GM18498 (cell line): ENCODE measurements at regions not wholly inside any gene's neighbourhood (a gene's known extent, or its start where the extent isn't known, plus 50 kb on each side); places are given as distances from the start of the nearest gene placed in this dataset.
"Not testable (repeated sequence)": the region's sequence is repeated elsewhere in the genome, so short reads cannot be mapped to it uniquely, and the experiment has no call there.

ENCODE experiments used
- ATAC-seq: cut with Tn5 transposase; IDR thresholded peaks from one replicate; pipeline ENCODE4 v1.9.1; 2021; ENCODE audit warnings: mild to moderate bottlenecking, moderate library complexity; ENCODE audit not compliant: unreplicated experiment

DNA sequence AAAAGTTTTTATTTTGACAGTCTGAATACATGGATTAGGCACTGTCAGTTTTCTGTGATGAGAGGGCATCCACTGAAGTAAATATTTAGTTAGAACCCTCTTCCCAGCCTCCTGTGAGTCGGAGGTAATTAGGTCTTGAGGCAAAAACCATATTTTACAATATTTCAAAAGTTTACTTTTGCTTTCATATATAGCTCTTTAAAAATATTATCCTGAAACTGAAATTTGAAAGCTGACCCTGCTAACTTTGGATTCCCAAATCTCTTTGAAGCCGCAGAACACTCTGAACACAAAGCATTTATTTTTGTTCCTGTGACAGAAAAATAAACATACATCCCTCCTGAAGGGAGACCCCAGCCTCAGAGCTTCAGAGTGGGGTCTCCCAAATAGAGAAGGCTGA lies 317.4 kb downstream of the KIF20B start:
- ATAC-seq: no peak

DNA sequence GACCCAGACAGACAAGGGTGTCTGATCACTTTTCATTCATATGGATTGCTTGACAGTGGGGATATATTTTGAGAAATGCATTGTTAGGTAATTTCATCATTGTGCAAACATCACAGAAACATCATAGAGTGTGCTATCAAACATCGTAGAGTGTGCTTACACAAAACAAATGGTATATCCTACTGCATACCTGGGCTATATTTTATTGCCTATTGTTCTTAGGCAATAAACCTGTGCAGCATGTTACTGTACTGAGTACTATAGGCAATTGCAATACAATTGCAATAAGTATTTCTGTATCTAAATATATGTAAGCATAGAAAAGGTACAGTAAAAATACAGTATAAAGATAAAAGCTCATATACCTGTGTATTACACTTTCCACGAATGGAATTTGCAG lies 319.1 kb downstream of the KIF20B start:
- no peak for ATAC-seq

DNA sequence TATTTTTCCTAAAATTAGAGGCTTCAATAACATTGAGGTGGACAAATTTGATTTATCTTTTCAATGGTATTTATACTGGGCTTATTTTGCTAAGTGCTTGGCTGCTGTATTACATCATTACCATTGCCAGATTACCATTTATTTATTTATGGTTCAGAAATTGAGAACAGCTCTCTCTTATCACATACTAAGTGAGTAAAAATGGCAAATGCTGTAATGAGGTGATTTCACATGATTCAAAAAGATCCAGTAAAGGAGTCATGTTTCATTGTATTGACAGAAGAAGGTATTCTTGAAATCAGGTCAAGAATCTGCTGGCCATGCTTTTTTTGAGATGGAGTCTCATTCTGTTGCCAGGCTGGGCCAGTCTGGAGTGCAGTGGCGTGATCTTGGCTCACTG lies 322.6 kb downstream of the KIF20B start:
- ATAC-seq: no peak

DNA sequence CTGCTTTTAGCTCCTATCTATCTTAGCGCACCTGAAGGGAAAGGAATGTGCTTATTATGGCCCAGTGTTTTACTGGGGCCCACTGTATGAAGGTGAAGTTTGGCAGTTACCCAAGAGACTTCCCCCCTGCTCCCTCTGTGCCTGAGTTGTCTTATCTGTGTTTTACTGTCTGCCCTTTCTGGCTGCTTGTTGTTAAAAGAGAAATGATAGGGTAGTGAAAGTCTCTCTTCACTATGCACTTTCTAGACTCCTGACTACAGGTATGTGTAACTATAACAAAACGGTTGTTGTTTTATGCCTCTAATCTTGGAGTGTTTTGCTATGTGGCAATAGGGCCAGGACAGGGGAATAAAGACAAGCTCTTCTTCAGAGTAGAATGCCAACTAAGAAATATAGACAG lies 326.9 kb downstream of the KIF20B start:
- ATAC-seq: no peak

DNA sequence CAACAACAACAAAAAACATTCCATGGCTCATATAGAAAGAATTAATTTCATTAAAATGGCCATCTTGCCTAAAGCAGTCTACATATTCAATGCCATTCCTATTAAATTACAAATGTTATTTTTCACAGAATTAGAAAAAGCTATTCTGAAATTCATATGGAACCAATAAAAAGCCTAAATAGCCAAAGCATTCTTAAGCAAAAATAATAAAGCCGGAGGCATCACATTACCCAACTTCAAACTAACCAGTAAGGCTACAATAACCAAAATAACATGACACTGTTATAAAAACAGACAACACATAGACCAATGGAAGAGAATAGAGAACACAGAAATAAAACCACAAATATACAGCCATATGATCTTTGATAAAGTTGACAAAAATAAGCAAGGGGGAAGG lies 330.4 kb downstream of the KIF20B start:
- ATAC-seq: no peak

DNA sequence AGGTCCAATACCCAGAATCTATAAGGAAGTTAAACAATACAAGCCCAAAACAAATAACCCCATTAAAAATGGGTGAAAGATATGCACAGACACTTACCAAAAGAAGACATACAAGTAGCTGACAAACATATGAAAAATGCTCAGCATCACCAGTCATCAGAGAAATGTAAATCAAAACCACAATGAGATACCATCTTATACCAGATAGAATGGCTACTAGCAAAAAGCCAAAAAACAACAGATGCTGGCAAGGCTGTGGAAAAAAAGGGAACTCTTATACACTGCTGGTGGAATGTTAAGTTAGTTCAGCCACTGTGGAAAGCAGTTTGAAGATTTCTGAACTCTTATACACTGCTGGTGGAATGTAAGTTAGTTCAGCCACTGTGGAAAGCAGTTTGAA lies 331.1 kb downstream of the KIF20B start:
- no peak for ATAC-seq

DNA sequence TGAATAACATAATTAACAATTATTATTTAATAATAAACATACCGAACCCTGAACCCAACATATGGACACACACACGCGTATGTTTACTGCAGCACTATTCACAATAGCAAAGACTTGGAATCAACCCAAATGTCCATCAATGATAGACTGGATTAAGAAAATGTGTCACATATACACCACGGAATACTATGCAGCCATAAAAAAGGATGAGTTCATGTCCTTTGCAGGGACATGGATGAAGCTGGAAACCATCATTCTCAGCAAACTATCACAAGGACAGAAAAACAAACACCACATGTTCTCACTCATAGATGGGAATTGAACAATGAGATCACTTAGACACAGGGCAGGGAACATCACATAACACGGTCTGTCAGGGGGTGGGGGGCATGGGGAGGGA lies 333.5 kb downstream of the KIF20B start:
- ATAC-seq: not testable (repeated sequence)

DNA sequence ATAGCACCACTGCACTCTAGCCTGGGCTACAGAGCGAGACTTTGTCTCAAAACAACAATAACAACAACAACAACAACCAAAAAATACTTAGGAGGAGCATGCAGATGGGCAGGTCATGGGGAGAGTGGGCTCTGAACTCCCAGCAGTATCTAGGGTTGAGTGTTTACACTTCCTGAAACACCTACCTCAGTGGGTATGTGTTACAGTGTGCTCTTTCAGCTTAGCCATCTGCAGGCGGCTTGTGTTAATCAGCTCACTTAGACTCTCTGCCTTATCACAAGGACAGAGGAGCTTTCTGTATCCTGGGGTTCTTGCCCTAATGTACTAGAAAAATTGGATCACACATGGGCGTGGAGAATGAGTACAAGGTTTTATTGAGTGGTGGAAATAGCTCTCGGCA lies 340.2 kb downstream of the KIF20B start:
- no peak for ATAC-seq

DNA sequence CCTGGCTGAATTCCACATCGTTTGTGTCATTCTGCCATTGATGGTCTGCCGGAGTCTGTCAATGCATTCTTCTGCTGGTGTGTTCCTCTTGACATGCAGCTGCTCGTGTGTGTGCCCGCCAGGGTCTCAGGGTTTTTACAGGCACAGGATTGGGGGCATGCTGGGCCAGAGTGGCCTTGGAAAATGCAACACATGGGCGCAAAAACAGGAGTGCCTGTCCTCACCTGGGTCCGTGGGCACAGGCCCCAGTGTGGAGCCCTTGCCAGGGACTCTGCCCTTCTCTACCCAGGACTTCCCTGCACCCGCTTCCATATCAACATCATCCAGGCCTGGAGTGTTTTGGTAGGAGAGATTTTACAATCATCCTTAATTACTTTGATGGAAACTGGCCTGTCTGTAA lies 340.7 kb downstream of the KIF20B start:
- no peak for ATAC-seq

DNA sequence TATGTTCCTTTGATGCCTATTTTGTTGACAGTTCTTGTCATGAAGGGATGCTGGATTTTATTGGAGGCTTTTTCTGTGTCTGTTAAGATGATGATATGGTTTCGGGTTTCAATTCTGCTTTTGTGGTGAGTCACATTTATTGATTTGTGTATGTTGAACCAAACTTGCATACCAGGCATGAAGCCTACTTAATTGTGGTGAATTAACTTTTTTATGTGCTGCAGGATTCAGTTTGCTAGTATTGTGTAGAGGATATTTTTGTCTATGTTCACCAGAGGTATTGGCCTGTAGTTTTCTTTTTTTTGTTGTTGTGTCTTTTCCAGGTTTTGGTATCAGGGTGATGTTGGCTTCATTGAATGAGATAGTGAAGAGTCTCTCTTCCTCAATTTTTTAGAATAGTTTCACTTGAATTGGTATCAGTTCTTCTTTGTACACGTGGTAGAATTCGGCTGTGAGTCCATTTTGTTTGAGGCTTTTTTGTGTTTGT lies 345.9 kb downstream of the KIF20B start:
- peak; percentile 85 for ATAC-seq

DNA sequence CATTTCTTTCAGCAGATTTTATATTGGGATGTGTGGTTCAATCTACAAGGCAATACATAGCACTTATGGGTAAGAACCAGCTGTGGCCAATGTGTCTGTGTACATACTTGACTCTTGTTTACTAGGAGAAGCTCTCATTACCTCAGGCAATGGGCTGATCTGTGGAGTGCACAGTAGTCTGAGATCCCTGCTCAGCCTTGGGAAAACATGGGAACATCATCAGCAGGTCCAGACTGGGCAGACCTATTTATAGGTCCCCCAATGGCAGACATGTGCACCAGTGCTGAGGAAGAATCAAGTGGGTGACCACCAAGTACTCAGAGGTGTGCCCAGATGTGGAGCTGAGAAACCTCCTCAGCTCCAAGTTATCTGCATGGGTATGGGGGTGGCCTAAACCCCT lies 349.7 kb downstream of the KIF20B start:
- peak; percentile 4 for ATAC-seq

DNA sequence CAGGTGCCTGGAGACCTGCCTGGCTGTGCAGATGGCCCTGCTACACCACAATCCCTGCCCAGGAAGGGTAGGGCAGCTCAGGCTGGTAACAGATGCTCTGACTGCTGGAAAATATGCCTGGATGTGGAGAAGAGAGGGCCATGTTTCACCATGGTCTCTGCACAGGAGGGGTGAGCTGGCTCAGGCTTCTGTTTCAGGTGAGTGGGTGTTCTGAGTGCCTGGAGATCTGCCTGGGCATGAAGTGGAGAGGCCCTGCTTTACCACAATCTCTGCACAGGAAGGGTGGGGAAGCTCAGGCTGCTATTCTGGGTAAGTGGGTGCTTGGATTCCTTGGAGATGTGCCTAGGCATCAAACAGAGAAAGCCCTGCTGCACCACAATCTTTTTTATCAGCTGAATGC lies 350.1 kb downstream of the KIF20B start:
- ATAC-seq: peak; percentile 39

DNA sequence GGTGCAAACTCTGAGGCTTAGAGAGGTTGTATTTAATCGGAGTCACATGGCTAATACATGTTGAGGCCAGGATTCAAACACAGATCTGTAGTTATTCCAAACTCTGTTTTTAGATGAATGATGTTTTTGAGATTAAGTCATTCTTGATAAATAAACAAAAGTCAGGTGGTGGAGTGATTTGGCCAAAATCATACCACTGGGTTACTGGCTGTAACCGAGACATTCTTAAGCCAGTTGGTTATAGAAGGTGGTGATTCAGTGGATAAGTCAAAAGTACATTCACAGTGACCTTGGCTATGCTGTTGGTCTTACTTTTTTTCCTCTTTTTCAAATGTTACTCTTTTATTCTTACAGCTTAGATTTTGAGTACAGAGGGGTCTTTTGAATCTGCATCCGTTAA lies 361.4 kb downstream of the KIF20B start:
- ATAC-seq: no peak

DNA sequence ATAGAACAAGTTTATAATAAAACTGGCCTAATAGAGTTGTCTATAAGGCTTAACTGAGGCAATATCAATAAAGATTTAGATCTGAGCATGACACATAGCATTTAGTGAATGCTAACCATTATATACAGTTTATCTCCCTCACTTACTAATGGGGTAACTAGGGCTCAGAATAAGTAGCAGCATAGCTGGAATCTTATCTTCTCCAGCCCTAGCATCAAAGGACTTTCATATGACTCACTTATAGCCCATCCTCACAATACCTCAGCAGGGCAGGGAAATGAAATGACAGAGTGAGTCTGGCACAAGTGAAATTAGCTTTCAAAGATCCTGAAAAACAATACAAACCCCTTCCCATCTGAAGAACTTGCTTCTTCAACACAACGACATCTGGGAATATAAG lies 362.9 kb downstream of the KIF20B start:
- ATAC-seq: no peak

DNA sequence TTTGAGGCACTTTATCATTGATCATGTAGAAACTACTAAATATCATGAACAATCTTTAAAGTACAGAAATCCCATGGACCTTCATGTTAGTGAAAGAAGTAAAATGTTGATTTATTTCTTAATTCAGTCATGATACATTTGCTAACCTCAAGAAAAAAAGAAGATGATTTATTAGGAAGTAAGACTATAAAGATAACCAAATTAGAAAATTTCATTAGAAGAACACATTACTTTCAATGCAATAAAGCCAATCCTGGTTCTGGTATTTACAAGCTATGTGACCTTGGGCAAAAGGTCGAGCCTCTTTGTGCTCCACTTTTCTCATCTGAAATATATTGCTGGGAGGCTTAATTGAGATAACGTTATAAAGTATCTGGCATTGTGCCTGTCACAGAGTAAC lies 365.0 kb downstream of the KIF20B start:
- ATAC-seq: no peak

DNA sequence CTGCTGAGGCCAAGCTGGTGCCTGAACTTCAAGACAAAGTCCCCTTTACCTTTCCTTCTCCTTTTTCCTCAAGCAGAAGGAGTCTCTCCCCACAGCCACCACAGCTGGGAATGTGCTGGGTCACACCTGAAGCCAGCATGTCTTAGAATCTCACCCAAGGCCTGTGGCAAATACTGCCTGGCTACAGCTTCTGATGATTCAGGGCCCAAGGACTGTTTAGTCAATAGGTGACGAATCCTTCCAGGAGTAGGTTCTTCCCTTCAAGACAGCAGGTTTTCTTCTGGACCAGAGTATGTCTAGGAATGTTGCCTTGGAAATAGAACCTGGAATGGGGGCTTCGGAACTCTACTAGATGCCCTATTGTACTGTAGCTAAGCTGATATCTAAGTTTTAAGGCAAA lies 374.6 kb downstream of the KIF20B start:
- ATAC-seq: no peak

DNA sequence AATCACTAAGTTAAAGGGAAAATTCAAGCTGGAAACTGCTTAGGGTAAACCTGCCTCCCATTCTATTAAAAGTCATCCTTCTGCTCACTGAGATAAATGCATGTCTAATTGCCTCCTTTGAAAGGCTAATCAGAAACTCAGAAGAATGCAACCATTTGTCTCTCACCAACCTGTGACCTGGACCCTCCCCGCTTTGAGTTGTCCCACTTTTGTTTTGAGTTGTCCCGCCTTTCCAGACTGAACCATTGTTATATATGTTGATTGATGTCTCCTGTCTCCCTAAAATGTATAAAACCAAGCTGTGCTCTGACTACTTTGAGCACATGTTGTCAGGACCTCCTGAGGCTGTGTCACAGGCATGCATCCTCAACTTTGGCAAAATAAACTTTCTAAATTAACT lies 378.4 kb downstream of the KIF20B start:
- no peak for ATAC-seq

DNA sequence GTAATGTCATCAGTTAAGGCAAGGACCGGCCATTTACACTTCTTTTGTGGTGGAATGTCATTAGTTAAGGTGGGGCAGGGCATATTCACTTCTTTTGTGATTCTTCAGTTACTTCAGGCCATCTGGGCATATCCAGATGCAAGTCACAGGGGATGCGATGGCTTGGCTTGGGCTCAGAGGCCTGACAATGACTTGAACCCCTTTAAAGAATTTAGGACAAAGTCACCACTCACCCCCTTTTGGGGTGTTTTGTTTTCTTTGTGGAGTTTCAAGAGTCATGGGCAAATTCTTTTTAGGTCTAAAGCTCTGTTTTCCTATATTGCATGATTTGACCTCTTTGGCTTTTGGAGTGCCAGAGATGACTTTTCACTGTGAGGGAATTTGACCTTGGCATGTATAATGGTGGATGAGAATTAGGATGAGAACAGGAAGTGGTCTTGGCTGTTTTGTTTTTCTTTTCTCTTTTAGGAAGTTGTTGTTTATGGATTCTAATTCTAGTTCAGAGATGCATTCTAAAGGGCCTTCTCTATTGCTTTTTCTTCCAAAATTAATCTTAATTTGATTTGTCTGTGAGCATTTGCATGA lies 385.3 kb downstream of the KIF20B start:
- not testable (repeated sequence) for ATAC-seq

DNA sequence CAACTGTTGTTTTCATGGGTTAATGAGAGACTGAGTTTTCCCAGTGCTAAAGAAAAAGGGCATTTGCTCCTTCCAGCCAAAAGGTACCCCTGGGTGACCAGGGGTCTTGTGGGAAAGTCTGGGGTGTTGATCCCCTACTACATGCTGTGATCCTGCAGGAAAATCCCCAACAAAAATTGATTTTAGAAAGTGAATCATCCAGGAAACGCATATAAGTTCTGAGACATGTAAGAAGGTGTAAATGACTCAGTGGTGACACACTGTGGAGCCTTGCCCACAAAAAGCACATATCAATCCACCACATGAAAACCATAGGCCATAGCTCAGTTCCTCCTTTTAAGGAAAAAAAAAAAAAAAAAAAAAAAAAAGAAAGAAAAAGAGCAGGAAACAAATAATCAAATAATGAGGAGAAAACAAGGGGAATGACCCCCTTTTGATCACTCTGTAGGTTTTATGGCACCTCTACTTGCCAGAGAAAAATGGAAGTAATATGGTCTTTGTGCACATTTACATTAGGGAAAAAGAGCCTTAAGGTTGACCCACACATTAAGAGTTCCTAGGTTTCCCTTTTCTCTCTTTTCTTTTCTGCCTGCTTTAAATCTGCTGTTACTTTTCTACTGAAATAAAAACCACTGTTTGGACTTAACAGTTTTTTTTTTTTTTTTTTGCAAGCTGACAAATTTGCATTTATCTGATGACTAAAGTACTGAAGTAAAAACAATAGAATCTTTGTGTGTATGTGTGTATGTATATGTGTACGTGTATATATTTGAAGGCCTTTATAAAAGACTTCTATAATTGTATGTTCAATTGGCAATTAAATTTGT lies 386.0 kb downstream of the KIF20B start:
- ATAC-seq: peak; percentile 99

DNA sequence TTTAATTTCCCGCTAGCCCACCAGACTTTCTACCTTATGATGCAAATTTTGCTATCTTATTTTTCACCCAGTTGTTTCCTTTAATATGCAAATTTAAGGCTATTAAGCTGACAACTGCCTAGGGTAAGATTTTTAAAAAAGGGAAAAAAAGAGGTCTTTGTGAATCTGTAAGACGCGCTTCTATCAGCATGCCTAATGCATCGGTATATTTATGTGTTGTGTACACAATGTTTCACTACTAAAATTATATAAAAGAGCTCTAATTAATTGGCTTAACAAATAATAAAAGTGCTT lies 386.6 kb downstream of the KIF20B start:
- ATAC-seq: no peak

DNA sequence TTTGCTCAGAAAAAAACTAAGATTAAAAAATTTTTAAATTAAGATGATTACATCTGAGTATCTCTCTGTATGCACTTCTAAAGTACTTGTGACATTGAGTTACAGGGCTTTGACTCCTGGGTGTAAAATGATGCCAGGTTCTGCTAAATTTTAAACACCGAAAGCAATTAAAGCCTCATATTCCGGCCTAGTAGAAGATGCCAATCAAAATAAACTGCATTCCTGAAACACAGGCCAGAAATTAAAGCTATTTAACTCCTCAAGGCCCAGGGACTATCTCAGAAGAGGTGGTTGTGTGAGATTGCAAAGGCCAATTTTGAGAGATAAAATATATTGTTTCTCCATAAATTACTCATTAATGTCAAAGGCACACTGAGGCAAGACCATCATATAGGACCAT lies 388.3 kb downstream of the KIF20B start:
- ATAC-seq: no peak

DNA sequence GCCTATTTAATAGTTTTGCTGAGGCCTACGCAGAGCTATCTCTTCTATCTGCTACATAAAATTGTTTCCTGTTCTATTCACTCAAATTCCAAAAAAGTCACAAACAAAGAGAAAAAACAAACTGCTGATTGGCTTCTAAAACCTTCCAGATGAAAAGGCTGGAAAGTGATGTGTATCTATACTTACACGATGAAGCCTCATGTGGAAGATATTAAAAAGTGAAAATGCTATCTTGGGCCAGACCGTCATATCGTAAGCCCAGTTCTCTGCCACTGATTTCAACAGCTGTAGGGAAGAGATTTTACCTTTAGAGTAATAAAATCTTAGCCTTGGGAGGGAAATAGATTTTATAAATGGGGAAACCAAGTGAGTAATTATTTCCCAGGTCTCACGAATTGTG lies 394.8 kb downstream of the KIF20B start:
- no peak for ATAC-seq

DNA sequence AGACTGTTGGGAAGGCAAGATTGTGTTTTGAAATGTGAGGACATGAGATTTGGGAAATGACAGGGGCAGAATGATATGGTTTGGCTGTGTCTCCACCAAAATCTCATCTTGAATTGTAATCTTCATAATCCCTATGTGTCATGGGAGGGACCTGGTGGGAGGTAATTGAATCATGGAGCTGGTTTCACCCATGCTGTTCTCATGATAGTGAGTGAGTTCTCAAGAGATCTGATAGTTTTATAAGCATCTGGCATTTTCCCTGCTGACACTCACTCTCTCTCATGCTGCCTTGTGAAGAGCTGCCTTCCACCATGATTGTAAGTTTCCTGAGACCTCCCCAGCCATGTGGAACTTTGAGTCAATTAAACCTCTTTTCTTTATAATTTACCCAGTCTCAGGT lies 406.2 kb downstream of the KIF20B start:
- ATAC-seq: not testable (repeated sequence)
